ENCODE measurements at regions not wholly inside any gene's neighbourhood (a gene's known extent, or its start where the extent isn't known, plus 50 kb on each side); places are given as distances from the start of the nearest gene placed in this dataset.

GRCh38 chr2:71944806-71945602 is 202.7 kb downstream of the CYP26B1 start:
- Histone ChIP-seq H3K36me3 (ENCODE audit: control insufficient read depth in 2 of 3, insufficient read depth in 3 of 3, low read length in 3 of 3) (no peaks in the 10 kb centered on the region), H3K4me1 (ENCODE audit: control insufficient read depth in 2 of 3, insufficient read depth in 2 of 3, low read depth in 1 of 3, low read length in 3 of 3) (peaks cover 0 to 4% (median 0%) of the 10 kb centered on the region in 3 donors), H3K4me3 (ENCODE audit: low read length in 3 of 3) (no peak overlapping the region), H3K27me3 (ENCODE audit: control insufficient read depth, insufficient read depth, low read length) (peaks cover 5% of the 10 kb centered on the region), H3K27ac (ENCODE audit: low read depth in 2 of 2, low read length in 2 of 2) (peak overlapping the region in 1 of 2 donors; percentile 6), H3K9ac (ENCODE audit: low read length in 3 of 3) (no peak overlapping the region), H3K9me3 (ENCODE audit: control insufficient read depth in 2 of 3, insufficient read depth in 1 of 3, low read length in 3 of 3) (no peaks in the 10 kb centered on the region)
- TF ChIP-seq CTCF (IDR thresholded peaks at IDR 0.05; ENCODE audit: borderline replicate concordance, extremely low read depth, insufficient read depth) = no peak
- FAIRE-seq = no peak
- peak in 2 of 5 donors; percentile 30 to 87 for DNase-seq
- intact Hi-C loops (cut with DNase I) = no loop called here

GRCh38 chr2:71944183-71944550 is 203.5 kb downstream of the CYP26B1 start:
- Histone ChIP-seq H3K27ac (ENCODE audit: low read depth in 2 of 2, low read length in 2 of 2) (no peak overlapping the region), H3K4me3 (ENCODE audit: low read length in 3 of 3) (no peak overlapping the region), H3K36me3 (ENCODE audit: control insufficient read depth in 2 of 3, insufficient read depth in 3 of 3, low read length in 3 of 3) (no peaks in the 10 kb centered on the region), H3K9ac (ENCODE audit: low read length in 3 of 3) (no peak overlapping the region), H3K27me3 (ENCODE audit: control insufficient read depth, insufficient read depth, low read length) (peaks cover 5% of the 10 kb centered on the region), H3K9me3 (ENCODE audit: control insufficient read depth in 2 of 3, insufficient read depth in 1 of 3, low read length in 3 of 3) (no peaks in the 10 kb centered on the region), H3K4me1 (ENCODE audit: control insufficient read depth in 2 of 3, insufficient read depth in 2 of 3, low read depth in 1 of 3, low read length in 3 of 3) (peaks cover 0 to 4% (median 0%) of the 10 kb centered on the region in 3 donors)
- DNase-seq = no peak
- intact Hi-C loops (cut with DNase I) = no loop called here
- no peak for TF ChIP-seq CTCF (IDR thresholded peaks at IDR 0.05; ENCODE audit: borderline replicate concordance, extremely low read depth, insufficient read depth)
- FAIRE-seq = no peak

DNA sequence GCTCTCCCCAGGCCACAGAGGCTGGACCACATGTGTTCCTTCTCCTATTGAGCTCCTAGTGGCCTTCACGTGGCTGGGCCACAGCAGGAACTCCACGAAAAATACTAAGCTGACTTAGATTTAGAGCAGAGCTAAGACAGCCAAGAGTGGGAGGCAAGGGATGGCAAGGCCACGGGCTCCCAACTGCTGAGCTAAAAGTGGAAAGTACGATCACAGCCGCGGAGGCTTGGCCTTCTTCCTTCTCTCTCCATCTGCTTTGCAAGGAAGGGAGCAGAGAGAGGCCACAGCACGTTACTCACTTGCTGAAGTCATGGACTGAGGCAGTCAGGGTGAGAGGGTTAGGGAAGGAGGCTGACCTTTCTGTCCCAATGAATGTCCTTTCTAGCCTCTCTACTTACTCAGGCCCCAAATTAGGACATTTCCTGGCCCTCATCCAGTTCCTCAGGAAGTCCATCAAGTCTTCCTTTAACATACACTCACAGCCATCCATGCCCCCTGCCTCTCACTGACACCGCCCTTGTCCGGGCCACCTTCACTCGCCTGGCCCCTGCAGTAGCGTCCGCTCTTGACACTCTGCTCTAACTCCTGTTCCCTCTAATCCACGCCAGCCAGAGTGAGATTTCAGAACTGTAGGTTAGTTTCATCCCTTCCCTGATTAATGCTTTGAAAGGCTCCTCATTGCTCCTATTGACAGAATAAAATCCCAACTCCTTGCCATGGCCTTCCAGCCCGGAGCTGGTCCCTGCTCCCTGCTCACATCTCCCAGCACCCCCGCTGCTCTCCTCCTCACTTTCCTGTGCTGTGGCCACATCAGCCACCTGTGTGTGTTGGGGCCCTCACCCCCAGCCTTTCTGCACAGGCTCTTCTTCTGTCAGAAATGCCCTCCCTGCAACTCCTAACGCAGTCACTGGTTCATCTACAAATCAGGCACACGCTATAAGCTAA is 204.2 kb downstream of the CYP26B1 start:
- Histone ChIP-seq H3K27me3 (ENCODE audit: control insufficient read depth, insufficient read depth, low read length) (peaks cover 5% of the 10 kb centered on the region), H3K4me3 (ENCODE audit: low read length in 3 of 3) (no peak overlapping the region), H3K9ac (ENCODE audit: low read length in 3 of 3) (no peak overlapping the region), H3K36me3 (ENCODE audit: control insufficient read depth in 2 of 3, insufficient read depth in 3 of 3, low read length in 3 of 3) (no peaks in the 10 kb centered on the region), H3K9me3 (ENCODE audit: control insufficient read depth in 2 of 3, insufficient read depth in 1 of 3, low read length in 3 of 3) (no peaks in the 10 kb centered on the region), H3K27ac (ENCODE audit: low read depth in 2 of 2, low read length in 2 of 2) (no peak overlapping the region), H3K4me1 (ENCODE audit: control insufficient read depth in 2 of 3, insufficient read depth in 2 of 3, low read depth in 1 of 3, low read length in 3 of 3) (peaks cover 0 to 4% (median 0%) of the 10 kb centered on the region in 3 donors)
- DNase-seq = peak in 2 of 5 donors; percentile 15 to 88
- TF ChIP-seq CTCF (IDR thresholded peaks at IDR 0.05; ENCODE audit: borderline replicate concordance, extremely low read depth, insufficient read depth) = no peak
- intact Hi-C loops (cut with DNase I) = no loop called here
- no peak for FAIRE-seq
